GM23338 (cell line): ENCODE measurements at regions not wholly inside any gene's neighbourhood (a gene's known extent, or its start where the extent isn't known, plus 50 kb on each side); places are given as distances from the start of the nearest gene placed in this dataset.

Experiments used
- CREB1 ChIP-seq: fragments of 250-450 bp; sonication (Bioruptor Pico); IDR thresholded peaks from 2 replicates; pipeline ENCODE4 v1.5.0; 2020; ENCODE audit warnings: low read depth, mild to moderate bottlenecking, moderate library complexity
- CTCF ChIP-seq, 2 experiments: fragments of 200-600 bp in 1 of 2; sonication (generic) in 1 of 2; conservative IDR thresholded peaks; 2 replicates each; pipeline versions ENCODE4 v1.5.1 to v1.6.1; 2016 to 2017; ENCODE audit warnings: antibody characterized with exemption in 2 of 2, low read depth in 2 of 2, mild to moderate bottlenecking in 2 of 2, moderate library complexity in 1 of 2
- EZH2 ChIP-seq: fragments of 200-600 bp; sonication (generic); IDR thresholded peaks from one replicate; pipeline ENCODE4 v1.8.0; 2017; ENCODE audit warnings: antibody characterized with exemption, mild to moderate bottlenecking, low read depth; ENCODE audit not compliant: unreplicated experiment
- EZH2phosphoT487 ChIP-seq: fragments of 200-600 bp; sonication (generic); IDR thresholded peaks from one replicate; pipeline ENCODE4 v1.8.1; 2018; ENCODE audit warnings: antibody characterized with exemption; ENCODE audit not compliant: unreplicated experiment
- JUNB ChIP-seq: IDR thresholded peaks from one replicate; pipeline ENCODE4 v1.6.1; 2016; ENCODE audit warnings: antibody characterized with exemption; ENCODE audit not compliant: unreplicated experiment
- NANOG ChIP-seq: IDR thresholded peaks from 2 replicates; pipeline ENCODE4 v1.6.1; 2016; ENCODE audit warnings: antibody characterized with exemption, borderline replicate concordance
- POLR2AphosphoS5 ChIP-seq: IDR thresholded peaks from 2 replicates; pipeline ENCODE4 v1.6.1; 2016; ENCODE audit warnings: antibody characterized with exemption, low read depth
- STAT1 ChIP-seq: IDR thresholded peaks from one replicate; pipeline ENCODE4 v1.6.1; 2016; ENCODE audit warnings: antibody characterized with exemption; ENCODE audit not compliant: unreplicated experiment
- ZNF114 ChIP-seq: fragments of 250-450 bp; sonication (Bioruptor Pico); IDR thresholded peaks from 2 replicates; pipeline ENCODE4 v1.5.0; 2020; ENCODE audit warnings: mild to moderate bottlenecking, moderate library complexity
- ZNF331 ChIP-seq: fragments of 250-450 bp; sonication (Bioruptor Pico); IDR thresholded peaks from 2 replicates; pipeline ENCODE4 v1.5.0; 2020; ENCODE audit warnings: low read depth, mild to moderate bottlenecking, moderate library complexity
- ZNF462 ChIP-seq: fragments of 250-450 bp; sonication (Bioruptor Pico); IDR thresholded peaks from 2 replicates; pipeline ENCODE4 v1.5.0; 2020; ENCODE audit warnings: mild to moderate bottlenecking, moderate library complexity
- TF ChIP-seq, protein P1 (sequence below): IDR thresholded peaks from one replicate; pipeline ENCODE4 v1.6.1; 2018; ENCODE audit warnings: antibody characterized with exemption; ENCODE audit not compliant: unreplicated experiment
- TF ChIP-seq, protein P2 (sequence below): IDR thresholded peaks from 2 replicates; pipeline ENCODE4 v1.6.1; 2016; ENCODE audit warnings: antibody characterized with exemption

DNA sequence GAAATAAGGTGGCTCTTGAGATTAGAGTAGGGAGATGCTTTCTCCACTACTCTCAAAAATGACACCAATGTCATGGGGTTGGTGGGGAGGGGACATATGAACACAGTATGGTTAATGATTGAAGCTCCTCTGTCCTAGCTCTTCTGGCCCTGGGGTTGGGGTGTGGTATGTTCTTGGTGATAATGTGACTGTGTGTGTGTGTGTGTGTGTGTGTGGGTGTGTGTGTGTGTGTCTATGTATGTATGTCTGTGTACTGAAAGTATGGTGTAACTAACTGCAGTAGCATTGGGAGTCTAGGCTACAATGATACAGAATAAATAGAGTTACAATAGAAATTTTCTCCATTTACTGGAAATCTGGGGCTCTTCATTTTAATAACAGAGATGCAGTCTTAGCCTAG, 121.0 kb upstream of the CD180 start:
- TF ChIP-seq CTCF (conservative IDR thresholded peaks at IDR 0.05; ENCODE audit: low read depth in 2 of 2) (no peak), EZH2phosphoT487 (no peak), EZH2 (no peak), POLR2AphosphoS5 (no peak), CREB1 (CRISPR knock-in tag) (no peak), NANOG (no peak), ZNF114 (no peak), JUNB (no peak), STAT1 (no peak), ZNF462 (CRISPR knock-in tag) (no peak), ZNF331 (CRISPR knock-in tag) (no peak)
- TF ChIP-seq, protein P1, sequence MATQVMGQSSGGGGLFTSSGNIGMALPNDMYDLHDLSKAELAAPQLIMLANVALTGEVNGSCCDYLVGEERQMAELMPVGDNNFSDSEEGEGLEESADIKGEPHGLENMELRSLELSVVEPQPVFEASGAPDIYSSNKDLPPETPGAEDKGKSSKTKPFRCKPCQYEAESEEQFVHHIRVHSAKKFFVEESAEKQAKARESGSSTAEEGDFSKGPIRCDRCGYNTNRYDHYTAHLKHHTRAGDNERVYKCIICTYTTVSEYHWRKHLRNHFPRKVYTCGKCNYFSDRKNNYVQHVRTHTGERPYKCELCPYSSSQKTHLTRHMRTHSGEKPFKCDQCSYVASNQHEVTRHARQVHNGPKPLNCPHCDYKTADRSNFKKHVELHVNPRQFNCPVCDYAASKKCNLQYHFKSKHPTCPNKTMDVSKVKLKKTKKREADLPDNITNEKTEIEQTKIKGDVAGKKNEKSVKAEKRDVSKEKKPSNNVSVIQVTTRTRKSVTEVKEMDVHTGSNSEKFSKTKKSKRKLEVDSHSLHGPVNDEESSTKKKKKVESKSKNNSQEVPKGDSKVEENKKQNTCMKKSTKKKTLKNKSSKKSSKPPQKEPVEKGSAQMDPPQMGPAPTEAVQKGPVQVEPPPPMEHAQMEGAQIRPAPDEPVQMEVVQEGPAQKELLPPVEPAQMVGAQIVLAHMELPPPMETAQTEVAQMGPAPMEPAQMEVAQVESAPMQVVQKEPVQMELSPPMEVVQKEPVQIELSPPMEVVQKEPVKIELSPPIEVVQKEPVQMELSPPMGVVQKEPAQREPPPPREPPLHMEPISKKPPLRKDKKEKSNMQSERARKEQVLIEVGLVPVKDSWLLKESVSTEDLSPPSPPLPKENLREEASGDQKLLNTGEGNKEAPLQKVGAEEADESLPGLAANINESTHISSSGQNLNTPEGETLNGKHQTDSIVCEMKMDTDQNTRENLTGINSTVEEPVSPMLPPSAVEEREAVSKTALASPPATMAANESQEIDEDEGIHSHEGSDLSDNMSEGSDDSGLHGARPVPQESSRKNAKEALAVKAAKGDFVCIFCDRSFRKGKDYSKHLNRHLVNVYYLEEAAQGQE = no peak
- TF ChIP-seq, protein P2, sequence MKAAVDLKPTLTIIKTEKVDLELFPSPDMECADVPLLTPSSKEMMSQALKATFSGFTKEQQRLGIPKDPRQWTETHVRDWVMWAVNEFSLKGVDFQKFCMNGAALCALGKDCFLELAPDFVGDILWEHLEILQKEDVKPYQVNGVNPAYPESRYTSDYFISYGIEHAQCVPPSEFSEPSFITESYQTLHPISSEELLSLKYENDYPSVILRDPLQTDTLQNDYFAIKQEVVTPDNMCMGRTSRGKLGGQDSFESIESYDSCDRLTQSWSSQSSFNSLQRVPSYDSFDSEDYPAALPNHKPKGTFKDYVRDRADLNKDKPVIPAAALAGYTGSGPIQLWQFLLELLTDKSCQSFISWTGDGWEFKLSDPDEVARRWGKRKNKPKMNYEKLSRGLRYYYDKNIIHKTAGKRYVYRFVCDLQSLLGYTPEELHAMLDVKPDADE = no peak
